ENCODE measurements at regions not wholly inside any gene's neighbourhood (a gene's known extent, or its start where the extent isn't known, plus 50 kb on each side); places are given as distances from the start of the nearest gene placed in this dataset.

DNA sequence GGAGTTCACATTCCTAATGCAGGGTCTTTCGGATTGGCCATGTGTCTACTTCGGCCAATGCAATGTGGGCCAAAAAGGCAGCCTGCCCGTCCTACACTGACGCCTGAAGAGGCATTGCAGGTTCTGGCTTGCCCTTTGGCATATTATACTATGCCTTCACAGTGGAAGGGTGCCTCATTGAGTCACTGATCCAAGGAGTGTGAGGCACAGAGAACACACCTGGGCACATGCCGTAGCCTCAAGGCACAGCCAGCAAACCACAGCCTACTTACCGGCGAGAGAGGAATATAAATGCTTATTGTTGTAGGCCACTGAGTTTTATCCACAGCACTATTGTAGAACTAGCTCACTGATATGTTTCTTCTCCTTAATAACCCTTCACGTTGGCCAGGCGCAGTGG is 409.6 kb downstream of the GADD45G start:
- DNase-seq = no peak

DNA sequence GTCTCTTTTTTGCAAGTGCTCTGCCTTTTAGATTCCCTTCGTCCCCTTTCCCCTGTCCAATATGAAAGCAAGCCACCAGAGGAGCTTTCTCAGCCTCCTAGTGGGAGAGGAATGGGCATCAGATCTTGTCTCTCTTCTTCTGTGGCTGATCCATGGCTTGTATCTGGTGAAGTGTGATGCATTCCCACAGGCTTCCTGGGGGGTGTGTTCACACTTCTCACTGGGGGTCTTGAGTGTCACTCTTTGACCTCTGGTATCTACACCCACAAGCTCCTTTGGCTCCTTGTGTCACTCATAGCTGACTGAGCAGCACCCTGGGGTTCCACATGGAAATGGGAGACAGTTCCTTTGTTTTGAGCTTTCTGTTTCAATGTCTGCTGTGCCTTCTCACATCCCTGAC is 411.5 kb downstream of the GADD45G start:
- DNase-seq = no peak

DNA sequence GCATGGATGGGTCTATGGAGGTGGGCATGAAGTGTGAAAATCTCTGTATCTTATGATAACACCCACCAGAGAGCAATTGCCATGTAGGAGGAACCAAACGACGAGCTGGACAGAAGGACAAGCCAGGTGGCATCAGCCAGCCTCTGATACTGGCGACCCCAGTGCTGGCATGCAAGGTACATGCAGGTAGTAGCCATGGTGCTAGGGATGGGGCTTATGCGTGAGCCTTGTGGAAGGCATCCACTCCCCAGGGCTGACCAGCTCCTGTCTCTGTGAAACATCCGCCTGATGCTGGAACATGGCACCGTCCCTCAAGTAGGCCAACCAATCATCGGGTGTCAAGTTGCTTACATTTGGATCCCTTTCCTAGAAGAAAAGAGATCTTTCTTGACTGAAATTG is 412.9 kb downstream of the GADD45G start:
- DNase-seq = no peak

DNA sequence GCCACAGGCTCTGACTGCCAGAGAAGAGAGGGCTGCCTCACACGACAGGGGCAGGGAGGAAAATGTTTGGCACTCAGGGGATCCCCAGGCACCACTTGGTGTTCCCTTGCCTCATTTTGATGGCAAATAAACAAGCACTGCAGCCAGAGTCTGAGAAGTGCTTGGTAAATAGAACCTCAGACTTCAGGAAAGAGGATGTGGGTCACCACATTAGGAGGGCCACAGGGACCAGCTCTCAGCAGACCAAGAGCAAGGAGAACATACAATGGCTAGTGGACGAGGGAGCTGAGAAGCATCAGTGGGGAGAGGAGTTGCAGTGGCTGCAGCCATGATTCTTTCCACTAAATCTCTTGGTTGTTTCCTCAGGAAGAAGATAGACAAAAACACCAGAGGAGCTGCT is 413.9 kb downstream of the GADD45G start:
- no peak for DNase-seq

DNA sequence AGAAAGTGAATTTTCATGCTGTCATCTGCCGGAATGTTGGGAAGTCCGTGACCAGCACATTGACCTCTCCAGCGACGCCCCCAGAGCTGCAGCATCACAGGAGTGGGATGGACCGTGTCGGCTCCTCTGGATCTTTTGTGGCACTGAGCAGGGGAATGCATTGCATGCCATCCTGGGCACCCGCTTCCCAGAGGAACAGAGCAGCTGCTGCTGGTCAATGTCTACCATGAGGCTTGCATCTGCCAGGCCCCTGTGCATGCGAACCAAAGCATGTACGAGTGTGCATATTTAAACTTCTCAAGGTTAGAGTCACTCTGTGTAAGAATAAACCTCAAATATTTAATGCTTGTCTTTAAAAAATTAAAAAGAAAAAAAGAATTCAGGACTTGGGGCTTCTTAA is 414.8 kb downstream of the GADD45G start:
- DNase-seq = no peak

DNA sequence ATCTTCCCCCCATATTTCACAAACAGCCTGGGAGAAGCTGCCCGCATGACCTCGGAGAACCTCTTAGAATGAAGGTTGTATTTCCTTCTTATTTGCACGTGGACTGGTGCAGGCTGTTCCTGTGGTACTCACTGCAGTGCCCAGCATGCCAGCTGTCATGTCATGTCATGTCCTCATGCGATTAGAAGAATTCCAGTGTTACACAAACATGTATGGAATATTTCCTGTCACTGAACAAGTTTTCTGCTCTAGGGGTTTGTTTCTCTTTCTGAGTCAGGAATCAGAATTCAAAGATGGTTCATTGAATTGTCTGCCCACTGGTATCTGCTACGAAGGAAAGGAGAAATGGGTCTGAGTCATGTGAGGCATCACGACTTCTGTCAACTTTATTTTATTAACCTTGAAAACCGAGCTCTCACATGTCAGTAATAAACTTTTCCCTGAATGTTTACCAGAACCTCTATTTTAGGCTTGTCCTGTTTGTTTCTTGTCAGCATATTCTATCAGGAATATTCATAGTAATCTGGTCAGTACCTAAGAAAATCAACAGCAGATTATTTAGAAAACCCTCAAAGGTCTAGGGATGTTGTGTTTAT is 415.6 kb downstream of the GADD45G start:
- peak; percentile 4 for DNase-seq

DNA sequence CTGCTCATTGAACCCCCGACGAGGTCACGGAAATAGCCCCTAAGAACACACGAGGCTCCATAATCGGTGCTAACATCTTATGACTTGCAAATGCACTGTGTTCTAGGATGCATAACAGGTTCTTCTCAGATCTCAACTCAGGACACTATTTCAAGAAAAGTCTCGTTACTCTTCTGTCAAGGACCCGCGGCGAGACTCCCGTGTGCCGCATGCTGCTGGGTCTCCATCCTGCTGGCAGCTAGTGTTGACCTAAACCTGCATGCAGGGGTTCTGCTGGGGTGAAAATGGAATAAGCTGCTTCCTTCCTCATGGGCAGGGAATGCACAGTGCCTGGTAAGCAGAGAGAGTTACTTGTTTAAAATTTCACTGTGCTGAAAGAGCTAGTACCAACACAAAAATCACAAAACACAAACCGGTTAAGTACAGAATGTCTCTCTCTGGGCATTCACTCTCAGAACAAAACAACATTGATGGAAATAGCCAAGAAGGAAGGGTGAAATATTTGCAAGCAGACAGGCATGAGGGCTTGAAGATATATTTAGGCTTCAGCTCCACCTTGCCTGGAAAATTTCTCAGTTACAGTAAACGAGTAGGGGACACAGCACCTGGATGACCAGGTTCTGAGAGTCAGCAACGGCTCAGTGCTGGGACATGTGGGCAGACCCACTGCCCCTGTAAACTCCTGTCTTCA is 416.5 kb downstream of the GADD45G start:
- no peak for DNase-seq

DNA sequence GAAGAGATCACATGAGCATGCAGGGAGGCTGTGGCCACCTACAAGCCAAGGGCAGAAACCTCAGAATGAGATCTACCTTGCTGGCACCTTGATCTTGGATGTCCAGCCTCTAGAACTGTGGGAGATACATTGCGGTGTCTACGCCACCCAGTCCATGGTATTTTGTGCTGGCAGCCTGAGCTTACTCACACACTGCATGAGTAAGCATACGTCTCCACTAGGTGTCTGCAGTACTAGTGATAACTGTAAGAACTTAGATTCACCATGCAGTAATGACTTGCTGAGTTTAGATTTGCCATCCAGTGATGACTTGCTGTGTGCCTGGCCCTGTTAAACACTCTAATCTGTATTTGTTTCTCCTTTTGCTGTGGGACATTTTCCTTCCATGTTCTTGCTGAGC is 417.7 kb downstream of the GADD45G start:
- DNase-seq = no peak

DNA sequence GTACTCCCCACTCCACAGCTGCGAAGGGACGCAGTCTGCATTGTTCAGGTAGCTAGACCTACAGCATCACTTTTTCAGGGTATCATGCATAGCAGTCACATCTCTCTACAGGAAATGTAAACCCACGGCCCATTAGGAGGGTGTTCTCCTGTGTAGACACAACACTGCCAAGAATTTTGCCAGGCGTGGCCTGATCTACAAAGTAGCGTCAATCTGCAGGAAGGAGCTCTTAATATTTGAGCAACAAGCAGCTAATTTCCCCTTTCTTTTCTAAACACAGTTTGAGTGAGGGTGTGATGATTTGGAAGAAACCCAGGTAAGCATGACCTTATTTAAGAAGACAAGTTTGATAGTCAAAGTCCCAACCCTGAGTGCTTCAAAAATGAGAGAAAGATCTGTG is 419.0 kb downstream of the GADD45G start:
- DNase-seq = no peak

DNA sequence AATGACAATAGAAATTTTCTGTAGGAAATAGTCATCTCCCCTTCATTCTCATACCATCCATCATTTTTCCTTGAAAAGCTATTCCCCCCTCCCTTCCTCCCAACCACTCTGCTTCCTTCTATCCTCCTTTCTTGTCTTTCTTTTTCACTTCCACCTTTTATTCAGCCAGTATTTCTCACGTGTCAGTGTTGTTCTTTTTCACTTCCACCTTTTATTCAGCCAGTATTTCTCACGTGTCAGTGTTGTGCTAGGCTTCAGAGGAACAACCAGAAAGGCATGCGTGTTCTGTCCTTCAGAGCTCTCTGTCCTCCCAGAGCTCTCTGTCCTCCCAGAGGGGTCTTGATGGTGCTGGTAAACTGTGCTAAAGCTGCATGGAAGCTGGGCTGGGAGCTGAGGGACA is 419.6 kb downstream of the GADD45G start:
- no peak for DNase-seq

DNA sequence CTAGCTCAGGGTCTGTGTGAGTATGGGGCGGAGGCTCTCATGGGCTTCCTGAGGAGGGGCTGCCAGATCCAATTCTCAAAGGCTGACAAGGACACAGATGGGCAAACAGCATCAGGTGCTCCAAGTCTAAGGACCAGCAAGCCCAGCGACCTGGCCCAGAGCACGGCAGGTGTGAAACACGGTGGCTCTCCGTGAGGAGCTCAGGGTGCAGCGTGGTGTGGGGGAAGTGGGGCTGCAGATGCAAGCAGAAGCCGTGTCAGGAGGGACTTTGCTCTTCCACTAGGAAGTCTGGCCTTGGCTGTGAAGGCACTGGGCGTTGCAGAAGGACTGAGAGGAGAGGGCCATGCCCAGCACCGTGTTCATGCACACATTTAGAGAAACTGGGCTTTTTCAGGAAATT is 420.0 kb downstream of the GADD45G start:
- no peak for DNase-seq

DNA sequence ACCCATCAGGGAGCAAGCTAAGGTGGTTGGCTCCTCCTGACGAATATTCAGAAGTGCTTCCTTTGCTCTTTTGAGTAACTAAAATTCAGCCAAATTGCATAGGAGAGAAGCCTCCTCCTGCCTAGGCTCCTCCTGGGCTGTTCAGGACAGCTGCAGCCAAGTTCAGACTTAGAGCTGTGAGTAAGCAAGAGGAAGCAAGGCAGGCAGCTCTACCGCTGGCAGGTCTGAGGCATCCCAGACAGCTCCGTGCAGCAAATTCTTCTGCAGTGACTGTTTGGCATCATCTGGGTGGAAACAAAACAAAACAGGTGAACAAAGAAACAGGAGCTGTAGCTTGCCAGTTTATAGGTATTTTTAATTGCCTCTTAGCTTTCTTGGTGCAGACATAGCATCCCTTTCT is 421.0 kb downstream of the GADD45G start:
- DNase-seq = peak; percentile 79

DNA sequence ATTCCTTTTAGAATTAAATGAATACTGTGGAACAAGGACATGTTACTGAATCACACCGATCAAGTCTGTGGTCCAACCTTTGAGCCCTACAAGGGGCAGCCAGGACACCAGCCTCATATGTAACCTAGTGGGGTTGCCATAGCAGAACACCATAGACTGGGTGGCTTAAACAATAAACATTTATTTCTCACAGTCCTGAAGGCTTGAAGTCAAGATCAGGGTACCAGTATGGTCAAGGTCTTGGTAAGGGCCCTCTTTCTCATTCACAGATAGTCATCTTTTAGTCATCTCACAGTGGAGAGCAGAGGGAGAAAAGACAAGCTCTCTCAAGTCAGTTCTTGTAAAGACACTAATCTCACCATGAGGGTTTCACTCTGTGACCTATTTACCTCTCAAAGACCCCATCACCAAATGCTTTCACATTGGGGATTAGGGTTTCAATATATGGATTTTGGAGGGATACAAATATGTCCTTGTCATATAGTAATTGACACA is 422.5 kb downstream of the GADD45G start:
- DNase-seq = no peak

DNA sequence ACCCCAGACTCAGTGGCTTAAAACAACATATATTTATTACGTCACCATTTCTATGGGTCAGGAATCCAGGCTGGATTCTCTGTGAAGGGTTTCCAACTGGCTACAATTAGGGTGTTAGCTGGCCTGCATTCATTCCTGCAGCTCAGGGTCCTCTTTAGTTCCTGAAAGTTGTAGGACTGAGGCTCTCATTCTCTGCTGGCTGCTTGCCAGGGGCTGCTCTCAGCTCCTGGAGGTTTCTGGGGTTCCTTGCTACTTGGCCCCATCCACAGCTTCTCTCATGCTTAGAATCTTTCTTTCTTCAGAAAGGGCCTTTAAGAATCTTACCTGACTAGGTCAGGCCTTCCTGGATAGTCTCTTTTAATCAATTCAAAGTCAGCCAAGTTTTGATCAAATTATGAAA is 424.6 kb downstream of the GADD45G start:
- DNase-seq = no peak

DNA sequence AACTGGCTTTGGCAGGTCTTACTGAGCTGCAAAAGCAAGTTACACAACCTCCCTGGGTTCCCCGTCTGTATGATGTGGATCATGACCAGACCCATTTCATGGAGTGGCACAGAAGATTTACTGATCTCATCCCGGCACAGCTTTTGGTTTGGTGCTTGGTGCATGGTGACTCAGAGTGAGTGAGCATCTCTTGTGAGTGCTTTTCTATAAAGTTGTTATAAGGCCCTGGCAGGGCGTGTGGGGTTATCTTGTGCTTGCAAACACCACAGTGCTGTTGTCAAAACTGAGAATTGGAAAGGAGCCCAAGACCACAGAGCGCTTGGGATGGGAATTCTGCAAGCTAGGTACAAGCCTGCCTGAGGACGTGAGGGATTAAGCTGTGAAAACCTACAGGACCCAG is 425.2 kb downstream of the GADD45G start:
- no peak for DNase-seq

DNA sequence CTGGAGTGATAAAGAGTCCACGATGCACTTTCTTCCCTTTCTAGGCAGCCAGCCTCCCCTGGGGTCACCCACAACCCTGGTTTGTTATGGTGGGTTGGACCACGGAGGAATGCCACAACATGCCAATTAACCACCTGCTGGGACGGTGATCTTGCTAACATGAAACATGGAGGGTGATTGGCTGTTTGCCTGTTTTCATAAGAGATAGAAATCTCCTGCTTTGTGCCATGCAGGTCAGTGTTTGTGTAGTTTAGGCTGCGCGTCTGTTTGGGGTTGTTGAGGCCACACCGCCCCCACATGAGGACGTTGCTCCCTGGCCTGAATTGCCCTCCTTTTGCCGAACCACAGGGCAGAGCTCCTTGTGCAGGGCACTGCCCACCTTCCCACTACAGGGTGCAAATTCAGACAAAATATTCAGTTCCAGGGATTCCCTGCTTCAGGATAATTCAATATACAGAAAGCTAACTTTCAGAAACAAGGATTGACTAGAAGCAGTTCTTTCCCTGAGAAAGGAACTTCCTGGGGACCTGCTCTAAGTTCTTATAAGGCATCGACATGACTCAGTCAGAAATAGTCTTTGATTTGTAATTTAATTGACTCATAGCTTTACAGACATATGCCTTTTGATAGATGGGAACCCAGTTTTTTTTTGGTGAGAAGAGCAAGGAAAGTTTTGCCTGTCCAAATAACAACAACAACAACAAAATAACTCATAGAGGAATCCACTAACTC is 427.6 kb downstream of the GADD45G start:
- no peak for DNase-seq

DNA sequence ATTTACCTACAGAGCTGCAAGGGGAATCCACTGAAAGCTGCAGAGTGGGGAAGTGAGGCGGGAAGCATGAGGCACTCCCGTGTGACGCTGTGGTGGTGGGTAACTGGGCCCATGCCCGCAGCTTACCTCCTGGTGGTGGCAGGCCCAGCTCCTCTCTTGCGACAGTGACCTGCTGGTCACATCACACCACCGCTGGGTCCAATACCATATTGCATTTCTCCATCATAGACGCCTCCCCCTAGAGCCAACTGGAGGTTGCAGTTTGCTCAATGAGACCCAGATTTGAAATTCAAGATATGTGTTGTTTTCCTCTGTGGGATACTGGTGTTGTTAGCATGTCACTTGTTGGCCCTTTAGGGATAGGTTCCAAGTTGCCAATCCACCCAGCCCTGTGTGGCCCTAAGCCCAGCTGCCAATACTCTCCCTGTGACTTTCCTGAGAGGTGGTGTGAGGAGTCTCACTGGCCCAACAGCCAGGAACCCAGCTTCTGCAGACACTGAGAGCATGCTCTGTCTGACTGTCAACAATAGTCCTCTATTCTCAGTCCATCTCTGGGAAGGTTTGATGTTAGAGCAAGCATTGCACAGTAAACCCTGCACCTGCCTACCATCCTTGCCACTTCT is 428.3 kb downstream of the GADD45G start:
- no peak for DNase-seq

DNA sequence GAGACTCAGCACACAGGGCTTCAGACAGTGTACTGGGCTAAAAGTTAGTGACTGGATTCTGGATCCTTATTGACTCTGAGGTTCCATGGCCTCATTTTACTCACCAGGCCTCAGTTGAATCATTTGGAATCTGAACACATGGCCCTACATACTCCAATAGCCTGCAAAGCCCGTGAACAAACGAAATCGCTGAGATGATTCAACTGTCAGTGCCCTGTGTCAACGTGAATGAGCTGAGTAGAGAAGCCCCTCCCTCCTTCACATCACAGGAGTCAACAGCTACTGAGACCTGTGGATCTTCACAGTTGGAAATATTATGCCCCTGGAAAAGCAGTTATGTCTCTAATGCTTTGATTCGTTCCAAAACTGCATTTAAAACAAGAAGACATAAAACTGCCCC is 429.3 kb downstream of the GADD45G start:
- no peak for DNase-seq

DNA sequence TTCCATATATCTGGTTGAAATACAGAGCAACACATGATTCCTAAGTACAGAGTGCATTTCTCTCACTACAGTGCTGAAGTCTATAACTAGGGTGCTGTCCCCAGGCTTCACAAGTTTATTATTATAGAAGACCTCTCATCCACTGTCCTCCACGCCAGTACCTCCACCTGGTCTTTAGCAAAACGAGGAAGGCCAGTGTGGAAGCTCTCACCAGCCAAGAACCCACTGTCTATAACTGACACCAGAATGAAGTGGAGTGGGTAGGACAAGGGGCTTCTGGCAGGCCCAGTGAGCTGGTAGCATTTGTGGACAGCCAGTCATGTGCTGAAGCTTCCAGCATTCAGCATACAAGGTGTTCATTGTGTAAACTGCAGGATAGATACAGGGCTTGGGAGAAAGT is 430.7 kb downstream of the GADD45G start:
- no peak for DNase-seq

DNA sequence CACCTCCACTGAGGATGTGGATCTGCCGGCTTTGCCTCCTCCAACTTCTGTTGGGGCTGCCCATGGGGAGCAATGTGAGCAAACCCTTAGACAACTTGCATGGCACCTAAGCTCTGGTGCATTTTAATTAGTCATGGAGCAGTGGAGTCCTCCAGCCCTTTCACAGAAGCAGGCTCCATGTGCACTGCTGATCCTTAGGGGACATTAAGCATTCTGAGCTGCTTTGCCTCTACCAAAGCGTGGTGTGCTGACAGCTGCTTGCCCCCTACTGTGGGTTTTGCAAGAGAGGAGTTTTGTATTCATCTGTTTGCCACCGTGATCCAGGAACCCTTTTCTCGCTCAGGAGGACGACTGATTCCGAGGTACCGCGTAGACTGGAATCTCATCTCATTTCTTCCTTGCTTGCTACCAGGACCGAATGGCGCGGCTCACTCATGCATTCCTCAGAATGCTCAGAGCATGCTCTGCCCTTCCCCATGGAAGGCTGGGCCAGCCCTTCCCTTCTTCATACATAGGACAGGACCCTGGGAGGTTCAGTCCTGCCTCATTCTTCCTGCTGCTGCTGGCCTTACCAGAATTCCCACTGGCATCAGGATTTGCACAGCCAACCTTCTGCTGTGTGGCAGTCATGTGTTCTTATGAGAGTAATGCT is 432.5 kb downstream of the GADD45G start:
- DNase-seq = no peak

DNA sequence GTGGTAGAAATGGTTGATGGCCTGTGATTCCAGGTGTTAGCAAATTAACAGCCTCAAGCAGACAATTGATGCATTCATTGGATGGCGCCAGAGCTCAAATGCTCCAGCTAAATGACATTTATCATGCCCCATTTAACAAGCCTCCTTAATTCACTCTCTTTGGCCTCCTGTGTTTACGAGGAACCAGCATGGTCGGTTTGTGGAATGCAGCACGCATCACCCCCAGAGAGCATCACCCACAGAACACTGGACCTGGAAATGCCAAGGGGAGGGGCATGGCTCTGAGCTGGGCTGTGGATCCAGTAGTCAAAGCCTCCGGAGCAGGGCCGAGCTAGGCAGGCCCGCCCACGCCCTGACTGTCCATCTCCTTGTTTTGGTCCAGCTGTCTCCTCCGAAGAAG is 434.0 kb downstream of the GADD45G start:
- no peak for DNase-seq

DNA sequence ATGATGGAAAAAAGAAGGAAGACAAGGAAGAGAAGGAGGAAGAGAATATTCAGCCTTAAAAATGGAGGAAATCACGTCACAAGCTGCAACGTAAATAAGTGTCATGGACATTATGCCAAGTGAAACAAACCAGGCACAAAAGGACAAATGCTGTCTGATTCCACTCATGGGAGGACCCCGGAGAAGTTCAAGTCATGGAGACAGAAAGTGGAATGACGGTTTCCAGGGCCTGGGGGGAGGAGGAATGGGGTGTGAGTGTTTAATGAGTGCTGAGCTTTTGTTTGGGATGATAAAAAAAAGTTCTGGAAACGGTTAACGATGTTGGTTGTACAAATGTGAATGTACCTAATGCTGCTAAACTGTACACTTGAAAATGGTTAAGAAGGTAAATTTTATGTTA is 439.5 kb downstream of the GADD45G start:
- DNase-seq = no peak

DNA sequence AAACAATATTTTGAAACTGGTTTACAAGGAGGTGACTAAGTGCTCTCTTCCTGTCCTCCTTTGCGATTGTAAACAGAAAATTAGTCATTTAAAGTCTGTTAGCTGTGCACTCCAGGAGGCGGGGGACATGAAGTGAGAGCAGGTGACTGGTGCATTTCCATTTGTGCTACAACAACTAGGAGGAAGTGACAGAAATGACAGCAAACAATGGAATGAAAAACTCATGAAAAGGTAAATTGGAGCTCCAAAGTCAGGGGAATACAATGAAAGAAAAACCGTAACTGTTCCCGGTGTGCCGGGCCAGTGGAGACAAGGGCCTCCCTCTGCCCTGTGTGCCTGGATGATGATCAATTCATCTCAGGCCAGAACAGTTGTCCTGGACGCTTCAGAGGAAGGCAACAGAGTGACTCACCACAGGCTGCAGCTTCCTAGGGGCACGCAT is 439.9 kb downstream of the GADD45G start:
- no peak for DNase-seq

Data from kidney glomerular epithelial cell (primary cell).